CD4-positive, alpha-beta T cell treated with Interleukin-12 subunit alpha and Interleukin-12 subunit beta, for 1 hour (primary cell): ENCODE measurements at regions not wholly inside any gene's neighbourhood (a gene's known extent, or its start where the extent isn't known, plus 50 kb on each side); places are given as distances from the start of the nearest gene placed in this dataset.
A peak's percentile ranks its signal among the peaks of the same experiment; 100 is the strongest.
"Not testable (repeated sequence)": the region's sequence is repeated elsewhere in the genome, so short reads cannot be mapped to it uniquely, and the experiment has no call there.

ENCODE experiments used
- DNase-seq: peaks from one replicate; pipeline ENCODE4 v3.0.0-alpha.2; 2020

- no peak for DNase-seq
Measured at GRCh38 chr2:43068631-43069517, 157.5 kb downstream of the ZFP36L2 start.

- no peak for DNase-seq
Measured at GRCh38 chr2:43068041-43068533, 158.3 kb downstream of the ZFP36L2 start.

DNA sequence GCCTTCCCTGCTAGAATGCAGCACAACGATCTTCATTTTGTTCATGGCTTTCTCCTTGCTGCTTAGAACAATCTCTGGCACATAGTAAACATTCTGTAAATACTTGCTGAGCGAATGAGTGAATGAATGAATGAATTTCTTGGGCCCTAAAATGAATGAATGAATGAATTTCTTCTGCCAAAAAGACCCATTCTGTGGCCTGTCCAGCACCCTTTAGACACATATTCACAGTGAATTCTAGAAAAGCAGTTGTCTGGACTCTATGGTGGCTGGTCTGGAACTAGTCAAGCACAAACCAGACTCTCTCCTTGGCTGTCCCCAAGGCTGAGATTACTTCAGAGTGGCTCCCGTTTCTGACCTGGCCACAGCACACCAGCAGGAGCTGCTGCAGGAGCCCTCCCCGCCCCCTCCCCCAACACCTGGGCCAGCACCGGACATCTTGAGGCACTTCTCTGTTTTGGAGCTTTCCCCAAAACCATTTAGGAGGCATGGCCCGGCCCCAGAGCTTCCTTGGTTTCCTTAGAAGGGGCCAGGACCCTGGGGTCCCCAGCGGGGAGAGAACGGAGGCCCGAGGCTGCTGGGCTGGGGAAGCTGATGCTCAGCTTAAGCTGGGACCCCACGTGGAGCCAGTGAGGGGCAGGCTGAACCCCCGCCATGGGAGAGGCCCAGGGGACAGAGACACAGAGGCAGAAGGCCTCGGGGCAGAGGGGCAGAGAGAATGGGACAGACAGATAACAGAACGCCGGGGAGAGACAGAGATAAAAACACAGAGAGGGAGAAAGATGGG, 159.0 kb downstream of the ZFP36L2 start:
- DNase-seq, result no peak

- DNase-seq, result not testable (repeated sequence)
Measured at GRCh38 chr2:43066541-43067253, 159.7 kb downstream of the ZFP36L2 start.

- no peak for DNase-seq
Measured at GRCh38 chr2:43065871-43066270, 160.5 kb downstream of the ZFP36L2 start.

DNA sequence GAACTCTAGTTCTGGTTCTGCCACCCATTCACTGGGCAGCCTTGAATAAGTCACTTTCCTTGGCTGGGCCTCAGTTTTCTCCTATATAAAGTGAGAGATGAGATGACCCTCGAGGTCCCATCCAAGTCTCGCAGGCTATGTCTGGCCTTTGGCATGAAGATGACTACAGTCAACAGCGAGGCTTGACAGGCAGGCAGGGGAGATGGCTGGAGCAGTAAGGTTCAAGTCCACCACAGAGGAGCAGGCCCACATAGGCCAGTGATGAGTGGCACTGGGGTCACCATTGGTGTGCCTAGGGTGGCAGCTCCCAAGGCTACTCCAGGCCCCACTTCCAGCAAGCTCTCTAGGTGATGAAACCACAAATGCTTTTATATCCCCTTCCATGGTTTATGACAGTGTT, 161.4 kb downstream of the ZFP36L2 start:
- DNase-seq, result no peak

- not testable (repeated sequence) for DNase-seq
Measured at GRCh38 chr2:43063096-43063495, 163.3 kb downstream of the ZFP36L2 start.

DNA sequence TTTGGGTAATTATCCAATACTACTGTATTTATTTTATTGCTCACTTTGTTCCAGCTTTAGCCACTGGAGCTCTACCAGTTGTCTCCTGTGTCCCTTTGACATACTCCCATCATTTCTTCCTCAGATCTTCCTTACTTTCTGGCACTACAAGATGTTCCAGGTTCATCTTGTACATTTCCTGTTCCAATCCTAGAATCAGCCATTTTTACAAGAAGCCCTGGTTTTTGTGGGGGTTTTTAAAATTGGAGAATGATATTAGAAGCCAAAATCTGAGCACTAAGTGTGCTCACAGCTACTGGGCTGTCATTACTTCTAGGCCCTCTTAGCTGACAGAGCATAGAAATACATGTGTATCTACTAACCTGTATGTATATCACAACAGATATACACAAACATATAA, 164.3 kb downstream of the ZFP36L2 start:
- no peak for DNase-seq

DNA sequence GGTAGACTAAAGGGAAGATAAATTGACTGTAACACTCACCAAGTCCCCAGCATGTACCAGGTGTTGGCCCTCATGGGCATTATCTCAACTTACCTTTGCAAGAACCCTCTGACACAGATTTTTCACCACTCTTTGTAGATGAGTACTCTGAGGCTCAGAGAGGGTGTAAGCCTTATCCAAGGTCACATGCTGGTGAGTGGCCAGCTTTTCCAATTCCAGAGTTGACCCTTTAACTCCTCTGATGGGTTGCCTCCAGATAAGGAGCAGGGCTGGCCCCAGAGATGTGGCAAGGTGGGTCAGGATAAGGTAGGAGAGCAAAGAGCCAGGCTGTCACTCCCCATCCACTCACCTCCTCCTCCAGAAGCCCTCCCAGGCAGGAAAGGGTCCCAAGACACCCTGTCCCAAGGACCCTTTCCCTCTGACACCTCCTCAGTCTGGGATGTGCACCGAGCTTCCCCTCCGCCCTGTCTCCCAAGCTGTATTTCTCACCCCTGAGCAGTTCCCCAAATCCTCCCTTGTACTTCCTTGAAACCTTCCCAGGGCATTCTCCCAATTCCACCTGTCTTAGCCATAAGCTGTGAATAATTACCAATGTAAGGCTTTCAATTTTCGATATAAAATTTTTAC, 165.9 kb downstream of the ZFP36L2 start:
- no peak for DNase-seq

DNA sequence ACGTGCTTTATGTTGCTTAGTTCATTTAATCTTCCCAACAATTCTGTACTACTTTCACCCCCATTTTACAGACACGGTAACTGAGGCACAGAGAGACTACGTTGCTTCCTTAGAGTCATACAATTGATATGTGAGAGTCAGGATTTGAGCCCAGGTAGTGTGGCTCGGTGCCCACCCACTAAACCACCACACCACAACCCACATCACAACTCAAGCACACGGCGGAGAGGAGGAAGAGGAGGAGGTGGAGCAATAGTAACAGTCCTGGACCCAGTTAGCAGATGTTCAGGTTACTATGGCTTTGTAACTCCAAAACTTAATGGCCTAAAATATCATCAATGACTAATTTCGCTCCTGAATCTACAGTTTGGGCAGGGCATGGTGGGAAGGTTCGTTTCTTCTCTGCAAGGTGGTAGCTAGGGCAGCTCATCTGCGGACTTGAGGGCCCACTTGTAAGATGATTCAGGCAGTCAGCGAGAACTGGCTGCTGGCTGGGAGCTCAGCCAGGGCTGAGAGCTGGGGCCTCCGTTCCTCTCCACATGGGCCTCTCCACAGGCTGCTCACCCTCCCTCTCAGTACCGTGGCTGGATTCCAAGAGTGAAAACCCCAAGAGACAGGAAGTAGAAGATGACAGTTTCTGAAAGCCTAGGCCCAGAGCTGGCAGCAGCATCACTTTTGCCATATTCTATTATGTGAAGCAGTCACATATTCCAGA, 167.1 kb downstream of the ZFP36L2 start:
- peak; percentile 55 for DNase-seq

GRCh38 chr2:43058726-43059110, 167.7 kb downstream of the ZFP36L2 start:
- DNase-seq, result no peak

DNA sequence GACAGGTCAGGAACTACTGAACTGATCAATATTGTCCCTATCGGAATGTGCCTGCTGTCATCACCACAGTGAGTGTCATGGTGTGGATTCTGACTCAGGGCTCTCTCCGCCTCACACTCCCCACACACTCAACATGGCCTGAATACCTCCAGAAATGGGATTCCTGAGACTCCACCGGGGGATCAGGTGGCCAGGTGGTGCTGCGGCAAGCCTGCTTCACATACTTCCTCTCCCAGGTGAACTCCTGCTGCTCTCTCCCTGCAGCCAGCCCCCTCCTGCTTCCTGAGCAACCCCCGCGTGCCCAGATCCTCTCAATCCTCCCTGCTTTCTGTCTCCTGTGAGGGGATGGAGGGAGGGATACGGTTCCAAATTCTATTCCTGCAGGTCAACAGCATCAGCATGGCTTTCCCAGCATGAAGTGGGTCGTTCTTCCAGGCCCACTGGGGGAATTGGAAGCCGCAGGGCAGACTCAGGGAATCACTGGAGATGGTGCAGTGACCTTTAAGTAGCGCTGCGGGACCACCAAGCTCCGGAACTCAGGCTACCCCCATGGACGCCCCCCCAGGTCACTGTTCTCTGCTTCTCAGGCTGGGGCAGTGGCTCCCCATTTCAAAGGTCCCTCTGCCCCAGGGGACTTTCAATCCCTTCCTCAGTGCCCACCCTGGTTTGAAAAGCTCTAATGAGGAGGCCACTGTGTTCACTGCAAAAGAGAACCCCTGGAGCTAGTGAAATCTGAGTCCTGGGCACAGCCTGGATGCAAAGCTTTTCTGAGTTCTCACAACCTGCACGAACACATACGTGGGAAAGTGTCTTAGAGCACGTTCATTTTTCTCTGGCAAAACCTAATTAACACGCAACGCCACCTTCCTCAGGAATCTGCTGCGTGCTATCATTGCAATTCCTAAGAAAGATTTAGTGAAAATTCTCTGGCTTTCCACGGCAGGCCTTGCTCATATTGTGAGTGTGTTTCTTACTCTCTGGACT, 168.4 kb downstream of the ZFP36L2 start:
- no peak for DNase-seq

GRCh38 chr2:43057026-43057741, 169.2 kb downstream of the ZFP36L2 start:
- no peak for DNase-seq

DNA sequence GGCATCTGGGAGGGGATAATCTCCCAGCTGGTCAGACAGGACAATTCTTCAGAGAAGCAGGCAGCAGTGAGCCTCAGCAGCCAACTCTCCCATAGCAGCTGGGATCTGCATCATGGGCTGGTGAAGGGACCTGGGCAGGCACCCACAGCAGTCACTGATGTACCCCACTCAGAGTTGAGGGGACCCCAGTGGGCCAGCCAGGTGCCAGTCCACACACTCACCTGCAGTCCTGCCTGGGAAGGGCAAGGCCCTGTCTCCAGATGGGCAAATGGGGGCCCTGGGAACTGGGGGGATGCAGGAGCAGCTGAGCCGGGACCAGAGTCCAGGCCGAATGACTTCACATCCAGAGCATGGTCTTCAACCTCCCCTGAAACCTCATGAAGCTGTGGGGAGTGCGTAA, 170.4 kb downstream of the ZFP36L2 start:
- DNase-seq, result no peak

DNA sequence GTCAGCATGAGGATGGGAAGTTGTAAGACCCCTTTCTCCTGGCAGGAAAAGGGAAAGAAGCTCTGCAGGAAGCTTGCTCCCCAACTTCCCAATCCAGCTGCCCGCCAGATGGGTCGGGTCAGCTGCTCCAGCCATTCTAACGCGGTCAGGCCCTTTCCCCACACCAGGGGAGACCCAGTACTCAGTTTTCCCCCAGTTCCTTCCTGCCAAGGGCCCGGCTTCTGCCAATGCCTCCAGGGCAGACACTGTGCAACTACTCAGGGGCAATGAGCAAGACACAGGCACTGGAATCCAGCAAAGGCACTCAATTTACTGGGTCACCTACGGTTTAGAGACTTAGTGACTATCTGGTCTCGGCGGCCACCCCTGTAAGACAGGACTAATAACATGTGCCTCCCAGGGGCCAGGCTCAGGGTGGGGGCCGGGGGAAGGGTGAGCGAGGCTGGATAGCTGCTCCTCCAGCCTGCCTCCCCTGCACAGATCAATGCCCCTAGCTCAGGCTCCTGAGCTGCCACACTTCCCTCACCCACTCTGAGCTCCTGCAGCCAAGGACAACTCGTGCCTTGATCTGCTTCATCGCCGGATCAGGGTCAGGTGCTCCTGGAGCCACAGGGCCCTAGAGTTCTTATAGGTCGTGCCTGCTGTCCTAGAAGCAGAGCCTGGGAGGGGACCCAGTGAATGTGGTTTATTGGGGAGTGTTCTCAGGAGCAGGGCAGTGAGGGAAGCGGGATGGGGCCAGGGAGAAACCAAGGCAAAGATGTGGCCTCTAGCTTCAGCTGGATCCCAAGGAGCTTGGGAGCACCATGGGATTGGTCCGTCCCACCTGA, 171.1 kb downstream of the ZFP36L2 start:
- no peak for DNase-seq

- no peak for DNase-seq
Measured at GRCh38 chr2:43054367-43054766, 172.0 kb downstream of the ZFP36L2 start.

DNA sequence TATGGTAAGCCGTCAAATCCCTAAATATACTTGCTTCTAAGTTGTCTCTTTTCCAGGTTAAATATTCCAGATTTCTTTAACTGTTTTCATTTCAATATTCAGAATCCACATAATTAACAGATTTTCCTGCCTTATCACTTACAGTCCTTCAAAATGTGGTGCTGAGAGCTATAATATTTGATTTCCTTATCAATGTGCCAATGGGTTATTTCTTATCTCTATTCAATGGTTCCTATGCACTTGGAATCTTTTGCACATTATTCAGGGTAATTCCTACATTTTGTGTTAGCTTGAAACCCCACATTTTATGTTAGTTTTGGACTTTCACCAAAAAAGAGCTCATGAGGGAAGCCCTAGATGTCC, 173.5 kb downstream of the ZFP36L2 start:
- DNase-seq, result no peak

DNA sequence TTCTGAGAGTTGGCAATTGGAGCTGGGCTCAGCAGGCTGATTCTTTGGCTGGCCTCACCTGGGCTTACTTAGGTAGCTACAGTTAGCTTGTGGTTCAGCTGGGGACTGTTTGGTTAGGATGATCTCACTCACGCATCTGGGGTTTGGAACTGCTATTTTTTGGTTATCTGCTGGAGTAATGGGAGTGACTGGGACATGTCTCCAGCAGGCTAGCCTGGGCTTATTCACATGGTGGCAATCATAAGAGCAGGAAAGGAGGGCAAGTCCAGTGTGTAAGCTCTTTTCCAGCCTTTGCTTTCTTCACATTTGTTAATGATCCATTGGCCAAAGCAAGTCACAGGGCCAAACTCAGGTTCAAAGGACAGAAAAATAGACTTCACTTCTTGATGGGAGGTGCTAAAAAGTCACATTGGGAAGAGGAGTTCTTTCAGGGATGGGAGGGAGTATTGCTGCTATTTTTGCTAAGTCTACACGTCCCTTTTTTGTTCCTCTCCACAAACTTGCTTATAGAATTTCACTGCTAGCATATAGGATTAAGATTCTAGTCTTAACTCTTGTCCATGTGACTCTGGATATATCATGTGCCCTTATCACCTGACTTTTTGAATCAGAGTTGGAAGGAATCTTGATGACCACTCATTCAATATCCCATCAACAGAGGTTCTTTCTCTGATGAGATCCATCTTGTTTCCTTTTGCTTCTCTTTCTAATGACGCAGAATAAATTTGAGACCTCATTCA, 174.0 kb downstream of the ZFP36L2 start:
- no peak for DNase-seq

- DNase-seq, result peak; percentile 16
Measured at GRCh38 chr2:43051338-43051737, 175.1 kb downstream of the ZFP36L2 start.
